ENCODE measurements at regions not wholly inside any gene's neighbourhood (a gene's known extent, or its start where the extent isn't known, plus 50 kb on each side); places are given as distances from the start of the nearest gene placed in this dataset.
A peak's percentile ranks its signal among the peaks of the same experiment; 100 is the strongest.

DNA sequence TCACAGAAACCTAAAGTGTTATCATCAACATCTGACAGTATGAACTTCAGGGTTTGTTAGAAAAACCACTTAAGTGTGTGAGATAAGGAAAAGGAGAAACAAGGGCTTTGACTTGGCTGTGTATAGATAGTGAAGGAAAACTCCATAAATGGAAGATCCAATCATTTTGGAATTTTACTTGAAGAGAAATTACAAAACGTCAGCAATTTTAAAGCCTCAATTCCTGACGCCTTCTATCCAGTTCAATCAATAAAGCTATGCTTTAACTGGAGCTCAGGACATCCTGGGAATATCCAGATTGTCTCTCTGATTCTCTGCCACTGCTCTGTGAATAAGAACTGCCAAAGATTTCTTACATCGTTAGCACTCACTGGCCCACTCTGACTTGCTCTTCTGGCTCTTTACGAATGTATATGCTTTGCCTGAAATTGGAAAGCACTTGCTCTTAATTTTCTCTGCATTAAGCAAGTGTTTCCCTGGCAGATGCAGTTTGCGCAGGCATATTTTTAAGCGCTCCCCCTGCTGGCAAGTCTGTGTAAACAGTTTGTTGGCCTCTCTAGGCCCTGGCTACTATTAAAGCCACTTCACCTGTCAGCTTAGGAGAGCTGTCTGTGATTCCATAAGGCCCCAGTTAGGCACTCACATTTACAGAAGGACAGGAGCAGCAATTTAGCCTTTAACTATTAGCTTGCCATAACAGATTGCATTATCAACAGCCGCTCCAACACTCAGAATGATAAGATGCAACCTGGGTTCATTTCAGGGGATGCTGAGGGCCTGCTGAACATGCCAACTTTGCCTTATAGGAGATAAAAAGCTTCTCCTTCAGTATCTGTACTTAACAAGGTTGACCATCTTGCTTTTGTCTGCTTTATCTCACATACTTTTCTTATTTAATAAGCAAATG is 251.4 kb upstream of the DDX53 start:
- Histone ChIP-seq H3K27me3 (ENCODE audit: control insufficient read depth in 3 of 3, insufficient read depth in 3 of 3, low read length in 3 of 3) (no peaks in the 10 kb centered on the region), H3K4me1 (ENCODE audit: control insufficient read depth in 3 of 3, insufficient read depth in 2 of 3, low read depth in 1 of 3, low read length in 2 of 3) (peaks cover 0 to 7% (median 0%) of the 10 kb centered on the region in 3 donors), H3K27ac (ENCODE audit: low read depth in 1 of 3, low read length in 2 of 3) (no peak overlapping the region), H3K9me3 (ENCODE audit: control insufficient read depth in 2 of 2, insufficient read depth in 1 of 2, low read depth in 1 of 2, low read length in 1 of 2) (no peaks in the 10 kb centered on the region), H3K4me3 (ENCODE audit: low read depth in 1 of 3, low read length in 3 of 3) (no peak overlapping the region), H3K36me3 (ENCODE audit: control insufficient read depth in 3 of 3, insufficient read depth in 2 of 3, low read depth in 1 of 3, low read length in 3 of 3) (no peaks in the 10 kb centered on the region)
- FAIRE-seq (no peak), DNase-seq (peak; percentile 45 to 54)
- WGBS, 3 donors: 11 to 24% (median 13%) methylated on average over 7 of the region's 7 CpGs

DNA sequence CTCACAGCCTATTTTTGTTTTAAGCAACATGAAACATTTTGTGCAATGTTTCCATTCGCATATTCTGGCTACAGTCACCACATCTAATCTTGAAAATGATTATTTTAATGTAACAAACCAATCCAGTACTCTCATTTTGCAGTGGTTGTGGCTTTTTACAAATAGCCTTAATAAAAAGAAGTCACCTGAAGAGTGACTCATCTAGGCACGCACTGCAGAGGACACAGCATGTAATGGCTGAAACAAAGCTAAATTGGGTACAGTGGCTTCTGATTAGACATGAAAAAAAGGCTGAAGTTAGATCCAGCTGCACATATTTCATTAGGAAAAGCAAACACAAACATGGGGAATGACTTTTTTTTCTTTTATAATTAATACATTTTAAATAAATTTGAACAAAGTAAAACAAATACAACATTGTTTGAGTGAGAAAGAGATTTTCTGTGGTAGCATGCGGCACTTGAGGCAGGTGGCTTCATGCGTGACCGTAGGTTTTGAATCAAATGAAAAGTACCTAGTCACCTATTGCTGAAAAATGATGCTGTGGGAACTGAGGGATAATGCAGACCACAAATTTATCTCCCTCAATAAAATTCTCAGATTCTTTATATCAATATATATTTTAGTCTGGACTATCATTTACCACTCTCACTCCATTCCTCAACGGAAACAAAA is 240.8 kb upstream of the DDX53 start:
- FAIRE-seq (no peak), DNase-seq (no peak)
- H3K9me3 ChIP-seq (ENCODE audit: control insufficient read depth in 2 of 2, insufficient read depth in 1 of 2, low read depth in 1 of 2, low read length in 1 of 2): no peaks in the 10 kb centered on the region
- H3K4me1 ChIP-seq (ENCODE audit: control insufficient read depth in 3 of 3, insufficient read depth in 2 of 3, low read depth in 1 of 3, low read length in 2 of 3): no peaks in the 10 kb centered on the region
- H3K4me3 ChIP-seq (ENCODE audit: low read depth in 1 of 3, low read length in 3 of 3): no peak overlapping the region
- no peaks in the 10 kb centered on the region for H3K36me3 ChIP-seq (ENCODE audit: control insufficient read depth in 3 of 3, insufficient read depth in 2 of 3, low read depth in 1 of 3, low read length in 3 of 3)
- no peaks in the 10 kb centered on the region for H3K27me3 ChIP-seq (ENCODE audit: control insufficient read depth in 3 of 3, insufficient read depth in 3 of 3, low read length in 3 of 3)
- H3K27ac ChIP-seq (ENCODE audit: low read depth in 1 of 3, low read length in 2 of 3): no peak overlapping the region
- WGBS, 3 donors: 69 to 87% (median 82%) methylated on average over 6 of the region's 6 CpGs

DNA sequence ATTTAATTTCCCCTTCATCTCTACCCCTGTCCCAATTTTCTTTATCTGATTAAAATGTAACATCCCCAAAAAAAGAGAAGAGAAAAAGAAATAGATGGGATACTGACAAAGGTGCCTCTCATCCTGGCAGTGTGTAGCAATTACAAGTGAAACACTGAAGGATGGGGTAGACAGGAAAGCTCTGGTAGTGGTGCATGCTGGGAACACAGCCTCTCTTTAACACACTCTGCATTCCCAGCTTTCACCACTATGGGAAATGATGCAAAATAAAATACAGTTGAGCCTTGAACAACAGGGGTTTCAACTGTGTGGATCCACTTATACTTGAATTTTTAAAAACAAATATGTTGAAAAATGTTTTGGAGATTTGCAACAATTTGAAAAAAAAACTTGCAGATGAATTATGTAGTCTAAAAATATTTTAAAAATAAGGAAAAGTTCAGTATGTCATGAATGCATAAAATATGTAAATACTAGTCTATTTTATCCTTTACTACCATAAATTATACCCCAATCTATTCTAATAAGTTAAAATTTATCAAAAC is 239.2 kb upstream of the DDX53 start:
- Histone ChIP-seq H3K36me3 (ENCODE audit: control insufficient read depth in 3 of 3, insufficient read depth in 2 of 3, low read depth in 1 of 3, low read length in 3 of 3) (no peaks in the 10 kb centered on the region), H3K9me3 (ENCODE audit: control insufficient read depth in 2 of 2, insufficient read depth in 1 of 2, low read depth in 1 of 2, low read length in 1 of 2) (no peaks in the 10 kb centered on the region), H3K27me3 (ENCODE audit: control insufficient read depth in 3 of 3, insufficient read depth in 3 of 3, low read length in 3 of 3) (no peaks in the 10 kb centered on the region), H3K27ac (ENCODE audit: low read depth in 1 of 3, low read length in 2 of 3) (no peak overlapping the region), H3K4me1 (ENCODE audit: control insufficient read depth in 3 of 3, insufficient read depth in 2 of 3, low read depth in 1 of 3, low read length in 2 of 3) (no peaks in the 10 kb centered on the region), H3K4me3 (ENCODE audit: low read depth in 1 of 3, low read length in 3 of 3) (no peak overlapping the region)
- FAIRE-seq (no peak), DNase-seq (no peak)

DNA sequence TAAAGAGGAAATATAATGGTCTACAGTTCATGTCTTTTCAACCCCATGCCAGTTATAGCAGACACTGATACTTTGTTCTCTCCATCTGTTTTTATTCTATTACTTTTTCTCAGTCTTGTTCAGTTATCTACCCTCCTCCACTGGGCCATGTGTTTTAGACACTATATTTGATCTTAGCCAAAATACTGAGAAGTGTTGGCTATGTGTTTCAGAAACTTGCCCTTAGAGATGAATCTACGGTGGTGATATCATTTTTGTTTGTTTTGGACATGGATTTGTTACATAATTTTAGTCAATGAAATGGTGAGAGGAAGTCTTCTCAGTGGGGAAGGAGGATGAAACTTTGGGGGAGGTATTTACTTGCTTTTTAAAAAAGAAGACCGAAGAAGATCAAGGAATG is 211.5 kb upstream of the DDX53 start:
- 74 to 84% (median 74%) methylated on average over 2 of the region's 2 CpGs for WGBS, 3 donors
- DNase-seq (no peak), FAIRE-seq (no peak)
- no peaks in the 10 kb centered on the region for H3K9me3 ChIP-seq (ENCODE audit: control insufficient read depth in 2 of 2, insufficient read depth in 1 of 2, low read depth in 1 of 2, low read length in 1 of 2)
- H3K4me1 ChIP-seq (ENCODE audit: control insufficient read depth in 3 of 3, insufficient read depth in 2 of 3, low read depth in 1 of 3, low read length in 2 of 3): no peaks in the 10 kb centered on the region
- H3K27me3 ChIP-seq (ENCODE audit: control insufficient read depth in 3 of 3, insufficient read depth in 3 of 3, low read length in 3 of 3): no peaks in the 10 kb centered on the region
- no peak overlapping the region for H3K27ac ChIP-seq (ENCODE audit: low read depth in 1 of 3, low read length in 2 of 3)
- no peak overlapping the region for H3K4me3 ChIP-seq (ENCODE audit: low read depth in 1 of 3, low read length in 3 of 3)
- H3K36me3 ChIP-seq (ENCODE audit: control insufficient read depth in 3 of 3, insufficient read depth in 2 of 3, low read depth in 1 of 3, low read length in 3 of 3): no peaks in the 10 kb centered on the region

DNA sequence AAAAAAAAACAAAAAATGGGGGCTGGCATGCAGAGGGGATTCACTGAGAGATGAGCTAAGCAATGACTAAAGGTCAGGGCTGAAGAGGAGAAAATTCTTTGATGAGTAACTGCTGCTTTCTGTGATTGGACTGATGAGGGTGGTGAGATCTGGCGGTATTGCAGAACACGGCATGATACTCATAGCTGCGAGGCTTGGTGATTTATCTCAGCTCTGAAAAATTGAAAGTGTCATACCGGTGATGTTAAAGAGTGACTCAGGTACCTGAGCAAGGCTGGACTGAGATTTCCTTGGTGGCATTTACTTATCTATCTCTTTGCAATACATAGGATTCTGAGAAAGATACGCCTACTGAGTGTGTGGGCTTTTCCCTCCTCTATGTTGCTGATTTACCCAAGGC is 204.1 kb upstream of the DDX53 start:
- DNase-seq (no peak), FAIRE-seq (no peak)
- Histone ChIP-seq H3K4me1 (ENCODE audit: control insufficient read depth in 3 of 3, insufficient read depth in 2 of 3, low read depth in 1 of 3, low read length in 2 of 3) (no peaks in the 10 kb centered on the region), H3K9me3 (ENCODE audit: control insufficient read depth in 2 of 2, insufficient read depth in 1 of 2, low read depth in 1 of 2, low read length in 1 of 2) (no peaks in the 10 kb centered on the region), H3K27me3 (ENCODE audit: control insufficient read depth in 3 of 3, insufficient read depth in 3 of 3, low read length in 3 of 3) (no peaks in the 10 kb centered on the region), H3K36me3 (ENCODE audit: control insufficient read depth in 3 of 3, insufficient read depth in 2 of 3, low read depth in 1 of 3, low read length in 3 of 3) (no peaks in the 10 kb centered on the region), H3K27ac (ENCODE audit: low read depth in 1 of 3, low read length in 2 of 3) (no peak overlapping the region), H3K4me3 (ENCODE audit: low read depth in 1 of 3, low read length in 3 of 3) (no peak overlapping the region)
- WGBS, 3 donors: 58 to 67% (median 65%) methylated on average over 5 of the region's 5 CpGs

DNA sequence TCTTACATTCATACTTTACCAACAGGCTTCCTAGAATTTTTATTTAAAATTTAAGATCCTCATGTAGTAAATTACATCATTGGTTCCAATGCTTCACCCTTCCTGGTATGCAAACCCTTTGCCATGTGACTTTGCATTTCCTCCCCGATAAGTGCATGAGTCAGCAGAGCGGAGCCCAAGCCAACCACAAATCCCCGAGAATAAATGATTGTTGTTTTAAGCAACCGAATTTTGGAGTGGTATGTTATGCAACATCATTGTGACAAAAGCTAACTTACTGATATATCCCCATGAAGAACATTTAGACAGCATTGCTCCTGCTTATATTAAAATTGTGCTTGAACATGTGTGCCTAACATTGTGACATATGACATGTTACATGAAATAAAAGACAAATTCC is 199.4 kb upstream of the DDX53 start:
- Histone ChIP-seq H3K4me3 (ENCODE audit: low read depth in 1 of 3, low read length in 3 of 3) (no peak overlapping the region), H3K4me1 (ENCODE audit: control insufficient read depth in 3 of 3, insufficient read depth in 2 of 3, low read depth in 1 of 3, low read length in 2 of 3) (no peaks in the 10 kb centered on the region), H3K27me3 (ENCODE audit: control insufficient read depth in 3 of 3, insufficient read depth in 3 of 3, low read length in 3 of 3) (no peaks in the 10 kb centered on the region), H3K9me3 (ENCODE audit: control insufficient read depth in 2 of 2, insufficient read depth in 1 of 2, low read depth in 1 of 2, low read length in 1 of 2) (no peaks in the 10 kb centered on the region), H3K27ac (ENCODE audit: low read depth in 1 of 3, low read length in 2 of 3) (no peak overlapping the region), H3K36me3 (ENCODE audit: control insufficient read depth in 3 of 3, insufficient read depth in 2 of 3, low read depth in 1 of 3, low read length in 3 of 3) (no peaks in the 10 kb centered on the region)
- DNase-seq (peak in 1 of 2 donors; percentile 0), FAIRE-seq (no peak)
- 39 to 59% (median 54%) methylated on average over 4 of the region's 4 CpGs for WGBS, 3 donors

DNA sequence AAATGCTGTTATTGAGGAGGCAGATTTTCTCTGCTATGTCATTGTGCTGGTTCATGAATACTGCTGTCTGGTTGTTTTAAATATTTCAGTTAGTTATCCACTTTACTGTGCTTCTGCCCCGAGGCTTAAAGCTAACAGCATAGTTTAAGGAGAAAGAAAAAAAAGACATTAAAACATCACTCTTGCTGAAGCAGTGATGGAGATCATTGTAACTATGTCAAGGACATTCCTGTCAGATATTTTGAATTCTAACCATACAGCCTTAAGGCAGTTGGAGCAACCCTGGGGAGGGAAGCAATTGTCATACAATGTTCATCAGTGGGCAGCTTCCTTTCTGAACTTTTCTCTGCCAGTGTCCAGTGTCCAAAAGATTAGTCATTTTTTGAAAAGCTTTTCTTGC is 199.0 kb upstream of the DDX53 start:
- Histone ChIP-seq H3K27me3 (ENCODE audit: control insufficient read depth in 3 of 3, insufficient read depth in 3 of 3, low read length in 3 of 3) (no peaks in the 10 kb centered on the region), H3K9me3 (ENCODE audit: control insufficient read depth in 2 of 2, insufficient read depth in 1 of 2, low read depth in 1 of 2, low read length in 1 of 2) (no peaks in the 10 kb centered on the region), H3K4me1 (ENCODE audit: control insufficient read depth in 3 of 3, insufficient read depth in 2 of 3, low read depth in 1 of 3, low read length in 2 of 3) (no peaks in the 10 kb centered on the region), H3K4me3 (ENCODE audit: low read depth in 1 of 3, low read length in 3 of 3) (no peak overlapping the region), H3K27ac (ENCODE audit: low read depth in 1 of 3, low read length in 2 of 3) (no peak overlapping the region), H3K36me3 (ENCODE audit: control insufficient read depth in 3 of 3, insufficient read depth in 2 of 3, low read depth in 1 of 3, low read length in 3 of 3) (no peaks in the 10 kb centered on the region)
- WGBS, 3 donors: 40 to 50% (median 46%) methylated on average over 1 of the region's 1 CpG
- no peak for FAIRE-seq
- no peak for DNase-seq

DNA sequence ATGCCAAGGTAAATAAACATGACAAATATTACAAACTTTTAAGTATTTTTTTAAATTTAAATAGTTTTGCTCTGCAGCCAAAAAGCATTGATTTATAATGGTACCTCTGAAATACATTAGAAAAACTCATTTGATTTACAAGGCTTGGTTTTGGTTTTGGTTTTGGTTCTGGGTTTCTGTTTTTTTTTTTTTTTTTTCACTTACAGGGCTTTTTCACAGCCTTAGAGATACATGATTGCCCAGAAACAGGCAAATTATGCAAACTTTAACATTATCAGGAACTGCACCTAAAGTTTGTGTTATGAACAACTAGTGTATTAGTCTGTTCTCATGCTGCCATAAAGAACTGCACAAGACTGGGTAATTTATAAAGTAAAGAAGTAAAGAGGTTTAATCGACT is 196.4 kb upstream of the DDX53 start:
- WGBS, 3 donors: 57 to 79% (median 73%) methylated on average over 1 of the region's 1 CpG
- no peaks in the 10 kb centered on the region for H3K9me3 ChIP-seq (ENCODE audit: control insufficient read depth in 2 of 2, insufficient read depth in 1 of 2, low read depth in 1 of 2, low read length in 1 of 2)
- no peaks in the 10 kb centered on the region for H3K36me3 ChIP-seq (ENCODE audit: control insufficient read depth in 3 of 3, insufficient read depth in 2 of 3, low read depth in 1 of 3, low read length in 3 of 3)
- H3K4me3 ChIP-seq (ENCODE audit: low read depth in 1 of 3, low read length in 3 of 3): no peak overlapping the region
- DNase-seq (no peak), FAIRE-seq (no peak)
- no peaks in the 10 kb centered on the region for H3K4me1 ChIP-seq (ENCODE audit: control insufficient read depth in 3 of 3, insufficient read depth in 2 of 3, low read depth in 1 of 3, low read length in 2 of 3)
- no peaks in the 10 kb centered on the region for H3K27me3 ChIP-seq (ENCODE audit: control insufficient read depth in 3 of 3, insufficient read depth in 3 of 3, low read length in 3 of 3)
- no peak overlapping the region for H3K27ac ChIP-seq (ENCODE audit: low read depth in 1 of 3, low read length in 2 of 3)

All from small intestine (tissue), 7 donors.